ENCODE measurements at regions not wholly inside any gene's neighbourhood (a gene's known extent, or its start where the extent isn't known, plus 50 kb on each side); places are given as distances from the start of the nearest gene placed in this dataset.

GRCh38 chr5:120999550-120999949, 535.5 kb downstream of the PRR16 start:
- Histone ChIP-seq H3K4me3 (no peak overlapping the region), H3K4me1 (no peaks in the 10 kb centered on the region), H3K27ac (replicated peaks) (no peak overlapping the region), H3K9me3 (replicated peaks) (no peaks in the 10 kb centered on the region), H3K27me3 (ENCODE audit: low read depth) (peaks cover 7% of the 10 kb centered on the region), H3K36me3 (no peaks in the 10 kb centered on the region)
- DNase-seq = no peak
- TF ChIP-seq CTCF (IDR thresholded peaks at IDR 0.05; ENCODE audit: borderline replicate concordance) = no peak
- intact Hi-C loops (cut with micrococcal nuclease) = no loop called here

GRCh38 chr5:121006217-121006616, 542.1 kb downstream of the PRR16 start:
- intact Hi-C loops (cut with micrococcal nuclease) = no loop called here
- H3K4me1 ChIP-seq = no peaks in the 10 kb centered on the region
- no peaks in the 10 kb centered on the region for H3K36me3 ChIP-seq
- no peak for TF ChIP-seq CTCF (IDR thresholded peaks at IDR 0.05; ENCODE audit: borderline replicate concordance)
- H3K27ac ChIP-seq (replicated peaks) = no peak overlapping the region
- H3K27me3 ChIP-seq (ENCODE audit: low read depth) = peaks cover 30% of the 10 kb centered on the region
- H3K4me3 ChIP-seq = no peak overlapping the region
- no peaks in the 10 kb centered on the region for H3K9me3 ChIP-seq (replicated peaks)
- no peak for DNase-seq

- TF ChIP-seq CTCF (IDR thresholded peaks at IDR 0.05; ENCODE audit: borderline replicate concordance) = no peak
- no peaks in the 10 kb centered on the region for H3K4me1 ChIP-seq
- H3K36me3 ChIP-seq = no peaks in the 10 kb centered on the region
- no peak overlapping the region for H3K4me3 ChIP-seq
- no peak overlapping the region for H3K27ac ChIP-seq (replicated peaks)
- intact Hi-C loops (cut with micrococcal nuclease) = no loop called here
- DNase-seq = no peak
- H3K9me3 ChIP-seq (replicated peaks) = no peaks in the 10 kb centered on the region
- peaks cover 33% of the 10 kb centered on the region for H3K27me3 ChIP-seq (ENCODE audit: low read depth)
Measured at GRCh38 chr5:121008041-121008440, 543.9 kb downstream of the PRR16 start.

GRCh38 chr5:121009058-121009457, 545.0 kb downstream of the PRR16 start:
- intact Hi-C loops (cut with micrococcal nuclease) = no loop called here
- peaks cover 32% of the 10 kb centered on the region for H3K27me3 ChIP-seq (ENCODE audit: low read depth)
- no peaks in the 10 kb centered on the region for H3K4me1 ChIP-seq
- H3K36me3 ChIP-seq = no peaks in the 10 kb centered on the region
- no peak overlapping the region for H3K27ac ChIP-seq (replicated peaks)
- no peak overlapping the region for H3K4me3 ChIP-seq
- TF ChIP-seq CTCF (IDR thresholded peaks at IDR 0.05; ENCODE audit: borderline replicate concordance) = no peak
- DNase-seq = no peak
- no peaks in the 10 kb centered on the region for H3K9me3 ChIP-seq (replicated peaks)

- H3K4me3 ChIP-seq = no peak overlapping the region
- no peak for DNase-seq
- no peaks in the 10 kb centered on the region for H3K9me3 ChIP-seq (replicated peaks)
- TF ChIP-seq CTCF (IDR thresholded peaks at IDR 0.05; ENCODE audit: borderline replicate concordance) = no peak
- H3K27ac ChIP-seq (replicated peaks) = no peak overlapping the region
- no peaks in the 10 kb centered on the region for H3K4me1 ChIP-seq
- H3K36me3 ChIP-seq = no peaks in the 10 kb centered on the region
- H3K27me3 ChIP-seq (ENCODE audit: low read depth) = peaks cover 9% of the 10 kb centered on the region
- intact Hi-C loops (cut with micrococcal nuclease) = no loop called here
Measured at GRCh38 chr5:121018004-121018403, 553.9 kb downstream of the PRR16 start.

- intact Hi-C loops (cut with micrococcal nuclease) = no loop called here
- DNase-seq = no peak
- Histone ChIP-seq H3K4me3 (no peak overlapping the region), H3K36me3 (no peaks in the 10 kb centered on the region), H3K4me1 (no peaks in the 10 kb centered on the region), H3K9me3 (replicated peaks) (no peaks in the 10 kb centered on the region), H3K27ac (replicated peaks) (no peak overlapping the region), H3K27me3 (ENCODE audit: low read depth) (peaks cover 7% of the 10 kb centered on the region)
- TF ChIP-seq CTCF (IDR thresholded peaks at IDR 0.05; ENCODE audit: borderline replicate concordance) = no peak
Measured at GRCh38 chr5:121019106-121019505, 555.0 kb downstream of the PRR16 start.

All from left ventricle myocardium inferior (tissue), 1 donor.